GM20000 (cell line): ENCODE measurements at regions not wholly inside any gene's neighbourhood (a gene's known extent, or its start where the extent isn't known, plus 50 kb on each side); places are given as distances from the start of the nearest gene placed in this dataset.

Experiments
- DNase-seq: peaks from one replicate; pipeline ENCODE4 v3.0.0; 2012; ENCODE audit warnings: low spot score
- CTCF ChIP-seq: IDR thresholded peaks from 2 replicates; pipeline ENCODE4 v1.5.1; 2012; ENCODE audit warnings: mild to moderate bottlenecking, control low read depth; ENCODE audit errors: extremely low read depth, missing control alignments

- no peak for TF ChIP-seq CTCF
- DNase-seq = no peak
Observed at GRCh38 chr14:34059037-34059924, 108.4 kb upstream of the EGLN3 start.

GRCh38 chr14:34058510-34058909 is 107.6 kb upstream of the EGLN3 start:
- TF ChIP-seq CTCF = no peak
- DNase-seq = no peak

GRCh38 chr14:34056046-34056445 is 105.2 kb upstream of the EGLN3 start:
- TF ChIP-seq CTCF = no peak
- DNase-seq = no peak

- no peak for TF ChIP-seq CTCF
Observed at GRCh38 chr14:34055157-34055950, 104.5 kb upstream of the EGLN3 start.

GRCh38 chr14:34053666-34054065 is 102.8 kb upstream of the EGLN3 start:
- no peak for DNase-seq
- TF ChIP-seq CTCF = no peak

More at GRCh38 chr14:34055157-34055950, 104.5 kb upstream of the EGLN3 start:
- no peak for DNase-seq

- no peak for DNase-seq
- TF ChIP-seq CTCF = no peak
Observed at GRCh38 chr14:34052658-34053014, 101.8 kb upstream of the EGLN3 start.

- no peak for DNase-seq
- no peak for TF ChIP-seq CTCF
Observed at GRCh38 chr14:34051966-34052657, 101.2 kb upstream of the EGLN3 start.
